GM12874 (cell line): ENCODE measurements at regions not wholly inside any gene's neighbourhood (a gene's known extent, or its start where the extent isn't known, plus 50 kb on each side); places are given as distances from the start of the nearest gene placed in this dataset.

Experiments used
- TF ChIP-seq, protein P1 (sequence below): IDR thresholded peaks from 2 replicates; pipeline ENCODE4 v1.5.1; 2011; ENCODE audit warnings: low read depth, mild to moderate bottlenecking, control low read depth, low read length, moderate library complexity; ENCODE audit not compliant: insufficient read depth

DNA sequence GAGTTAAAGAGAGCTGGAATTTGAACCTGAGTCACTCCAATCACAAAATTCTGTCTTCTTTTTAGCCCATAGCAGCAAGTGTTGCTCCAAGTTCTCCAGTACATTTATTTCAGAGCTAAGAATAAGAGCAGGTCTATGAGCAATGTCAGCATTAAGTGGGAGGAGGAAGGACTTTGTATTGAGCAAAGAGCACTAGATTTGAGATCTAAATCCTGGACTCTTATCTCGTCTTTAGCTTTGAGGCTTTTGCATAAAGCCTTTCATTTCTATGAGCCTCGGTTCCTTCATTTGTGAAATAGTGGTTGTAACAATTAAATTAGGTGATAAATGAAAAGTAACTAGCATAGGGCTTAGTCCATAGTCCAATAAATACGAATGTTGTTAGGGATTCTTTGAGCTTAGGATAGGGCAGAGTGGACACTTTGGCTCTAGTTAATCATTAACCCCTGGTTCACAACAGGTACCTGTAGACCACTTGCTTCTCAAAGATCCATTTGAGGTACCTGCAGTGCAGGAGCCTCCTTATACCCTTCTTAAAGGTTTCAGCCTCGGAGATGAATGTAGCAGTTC, 464.1 kb upstream of the KLF4 start:
- TF ChIP-seq, protein P1, sequence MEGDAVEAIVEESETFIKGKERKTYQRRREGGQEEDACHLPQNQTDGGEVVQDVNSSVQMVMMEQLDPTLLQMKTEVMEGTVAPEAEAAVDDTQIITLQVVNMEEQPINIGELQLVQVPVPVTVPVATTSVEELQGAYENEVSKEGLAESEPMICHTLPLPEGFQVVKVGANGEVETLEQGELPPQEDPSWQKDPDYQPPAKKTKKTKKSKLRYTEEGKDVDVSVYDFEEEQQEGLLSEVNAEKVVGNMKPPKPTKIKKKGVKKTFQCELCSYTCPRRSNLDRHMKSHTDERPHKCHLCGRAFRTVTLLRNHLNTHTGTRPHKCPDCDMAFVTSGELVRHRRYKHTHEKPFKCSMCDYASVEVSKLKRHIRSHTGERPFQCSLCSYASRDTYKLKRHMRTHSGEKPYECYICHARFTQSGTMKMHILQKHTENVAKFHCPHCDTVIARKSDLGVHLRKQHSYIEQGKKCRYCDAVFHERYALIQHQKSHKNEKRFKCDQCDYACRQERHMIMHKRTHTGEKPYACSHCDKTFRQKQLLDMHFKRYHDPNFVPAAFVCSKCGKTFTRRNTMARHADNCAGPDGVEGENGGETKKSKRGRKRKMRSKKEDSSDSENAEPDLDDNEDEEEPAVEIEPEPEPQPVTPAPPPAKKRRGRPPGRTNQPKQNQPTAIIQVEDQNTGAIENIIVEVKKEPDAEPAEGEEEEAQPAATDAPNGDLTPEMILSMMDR, result no peak

DNA sequence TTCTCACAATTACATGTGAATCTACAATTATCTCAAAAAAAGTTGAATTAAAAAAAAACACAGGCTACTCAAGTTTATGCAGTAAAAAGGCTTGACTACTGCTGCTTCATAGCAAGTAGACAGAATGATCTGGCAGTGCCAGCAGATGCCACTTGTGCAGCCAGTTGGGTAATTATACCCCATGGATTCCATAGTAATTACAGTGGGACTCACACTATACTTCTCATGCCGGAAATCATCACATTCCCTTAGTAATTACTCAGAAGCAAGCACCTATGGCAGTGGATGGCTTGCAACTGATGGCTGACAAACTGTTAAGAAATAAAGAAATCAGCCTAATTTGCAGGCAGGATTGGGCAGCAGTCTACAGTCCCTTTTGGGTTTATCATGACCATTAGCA, 463.2 kb upstream of the KLF4 start:
- TF ChIP-seq, protein P1, result no peak

DNA sequence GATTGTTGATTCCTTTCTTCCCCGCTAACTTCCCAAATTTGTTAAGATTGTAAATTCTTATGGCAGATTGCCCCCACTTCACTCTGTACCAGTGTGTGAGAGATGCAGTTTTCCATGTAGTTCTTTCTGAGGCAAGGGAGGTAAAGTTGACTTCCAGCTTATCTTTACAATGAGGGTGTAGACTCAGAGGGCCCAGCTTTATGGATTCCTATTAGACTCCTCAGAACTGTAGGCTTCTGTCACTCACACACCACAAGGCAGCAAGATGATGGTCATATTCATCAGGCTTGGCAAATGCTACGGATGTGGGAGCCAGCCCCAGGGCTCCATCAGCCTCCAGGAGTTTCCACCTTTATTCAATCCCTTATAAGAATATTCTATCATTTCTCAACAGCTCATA, 461.9 kb upstream of the KLF4 start:
- TF ChIP-seq, protein P1, result no peak

DNA sequence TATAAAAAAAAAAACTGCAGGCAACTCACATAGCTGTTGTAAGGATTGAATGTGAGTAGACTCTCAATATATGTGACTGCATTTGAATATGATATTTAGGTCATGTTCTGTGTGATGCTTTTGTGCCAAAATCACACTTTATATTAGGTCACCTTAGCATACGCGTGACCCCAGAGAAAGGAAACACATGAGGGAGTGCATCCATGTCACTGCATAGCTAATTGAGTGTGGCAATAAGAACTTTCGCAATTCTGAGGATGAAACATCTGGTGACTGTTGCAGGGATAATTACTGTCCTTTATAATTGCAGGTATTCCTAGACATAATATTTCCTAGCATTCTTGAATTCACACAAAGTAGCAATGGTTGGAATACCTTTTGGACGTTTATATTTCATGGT, 459.5 kb upstream of the KLF4 start:
- TF ChIP-seq, protein P1, result no peak

DNA sequence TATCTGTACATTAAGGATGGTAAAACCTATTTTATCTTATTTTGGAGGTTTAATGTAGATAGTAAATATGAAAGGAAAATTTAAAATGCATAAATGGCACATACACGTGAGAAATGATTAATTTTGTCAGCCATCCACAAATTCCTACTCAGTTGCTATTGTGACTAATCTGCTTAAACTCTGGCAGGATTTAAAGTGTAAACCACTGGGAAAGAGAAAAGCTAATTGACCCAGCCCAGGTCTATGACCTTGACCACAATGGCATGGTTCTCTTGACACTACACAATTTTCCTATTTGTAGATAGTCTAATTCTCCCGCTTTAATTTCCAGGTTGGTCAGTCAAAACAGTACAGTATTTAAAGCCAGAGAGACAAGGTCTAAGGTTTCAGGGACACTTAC, 459.0 kb upstream of the KLF4 start:
- TF ChIP-seq, protein P1, result no peak

DNA sequence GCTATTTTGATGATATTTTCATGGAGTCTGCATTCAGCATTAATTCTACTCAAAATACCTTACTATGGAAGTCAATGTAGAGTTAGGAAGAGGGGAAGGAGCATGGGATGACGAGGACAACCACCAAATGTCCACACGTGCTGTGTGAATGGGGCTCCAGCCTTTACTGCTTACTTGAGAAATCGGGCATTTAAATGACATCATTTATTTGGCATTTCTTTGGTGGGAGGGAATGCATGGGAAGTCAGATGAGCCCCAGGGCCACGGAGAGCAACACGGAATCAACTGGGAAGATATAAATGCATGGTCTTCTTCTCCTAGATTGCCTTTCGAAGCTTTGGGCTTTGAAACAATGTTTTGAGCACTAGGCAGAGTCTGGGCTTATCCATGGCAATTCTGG, 458.5 kb upstream of the KLF4 start:
- TF ChIP-seq, protein P1, result no peak

DNA sequence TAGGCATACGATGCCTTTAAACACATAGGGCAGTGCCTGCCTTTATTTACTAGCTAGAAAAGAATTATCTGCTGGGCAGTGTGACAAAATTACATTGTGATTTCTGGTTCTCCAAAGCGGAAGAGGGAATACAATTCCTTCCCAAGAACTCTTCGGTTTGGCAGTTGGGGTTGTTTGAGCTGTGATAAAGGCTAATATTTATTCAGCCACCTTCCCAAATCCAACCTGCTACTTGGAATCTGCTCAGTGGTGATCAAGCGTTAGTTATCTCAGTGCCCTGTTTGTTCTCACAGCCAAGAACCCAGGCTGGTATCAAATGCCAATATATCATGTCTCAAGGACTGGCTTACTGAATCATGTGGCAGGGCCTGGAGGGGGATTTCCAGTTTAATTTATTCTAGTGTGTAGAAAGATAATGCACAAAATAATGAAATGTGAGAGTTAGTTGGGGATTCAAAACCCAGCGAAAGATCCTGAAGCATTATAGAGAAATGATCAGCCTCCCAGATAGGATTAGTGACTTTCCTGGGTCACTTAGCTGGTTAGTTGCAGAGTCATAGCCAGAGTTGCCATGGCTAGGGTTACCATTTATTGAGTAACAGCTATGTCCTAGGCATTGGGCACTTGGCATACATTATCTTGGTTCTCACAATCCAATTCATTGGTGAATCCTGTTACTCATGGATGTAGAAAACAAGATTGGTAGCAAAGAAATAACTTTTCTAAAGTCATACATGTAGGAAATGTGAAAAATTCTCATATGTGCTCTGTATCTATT, 457.0 kb upstream of the KLF4 start:
- TF ChIP-seq, protein P1, result no peak
